ENCODE measurements at regions not wholly inside any gene's neighbourhood (a gene's known extent, or its start where the extent isn't known, plus 50 kb on each side); places are given as distances from the start of the nearest gene placed in this dataset.
A peak's percentile ranks its signal among the peaks of the same experiment; 100 is the strongest.

- no peak for DNase-seq
Measured at GRCh38 chr9:107971241-107971640, 481.7 kb upstream of the KLF4 start.

GRCh38 chr9:107970726-107971125 lies 481.2 kb upstream of the KLF4 start:
- no peak for DNase-seq

GRCh38 chr9:107969727-107970126 lies 480.2 kb upstream of the KLF4 start:
- no peak for DNase-seq

- DNase-seq: no peak
Measured at GRCh38 chr9:107969141-107969540, 479.6 kb upstream of the KLF4 start.

- DNase-seq: no peak
Measured at GRCh38 chr9:107963246-107963645, 473.7 kb upstream of the KLF4 start.

GRCh38 chr9:107960916-107961315 lies 471.3 kb upstream of the KLF4 start:
- DNase-seq: no peak

GRCh38 chr9:107954312-107954711 lies 464.7 kb upstream of the KLF4 start:
- DNase-seq: no peak

GRCh38 chr9:107953556-107954125 lies 464.1 kb upstream of the KLF4 start:
- no peak for DNase-seq

GRCh38 chr9:107952773-107953172 lies 463.2 kb upstream of the KLF4 start:
- DNase-seq: no peak

- no peak for DNase-seq
Measured at GRCh38 chr9:107951511-107951910, 461.9 kb upstream of the KLF4 start.

- no peak for DNase-seq
Measured at GRCh38 chr9:107949061-107949460, 459.5 kb upstream of the KLF4 start.

GRCh38 chr9:107948601-107949000 lies 459.0 kb upstream of the KLF4 start:
- DNase-seq: no peak

- DNase-seq: no peak
Measured at GRCh38 chr9:107948086-107948485, 458.5 kb upstream of the KLF4 start.

GRCh38 chr9:107946364-107947141 lies 457.0 kb upstream of the KLF4 start:
- no peak for DNase-seq

- no peak for DNase-seq
Measured at GRCh38 chr9:107945961-107946360, 456.4 kb upstream of the KLF4 start.

GRCh38 chr9:107945493-107945892 lies 455.9 kb upstream of the KLF4 start:
- no peak for DNase-seq

GRCh38 chr9:107944387-107944786 lies 454.8 kb upstream of the KLF4 start:
- no peak for DNase-seq

GRCh38 chr9:107943901-107944300 lies 454.3 kb upstream of the KLF4 start:
- DNase-seq: no peak

GRCh38 chr9:107942856-107943255 lies 453.3 kb upstream of the KLF4 start:
- DNase-seq: peak in 1 of 5 experiments; percentile 7

- no peak for DNase-seq
Measured at GRCh38 chr9:107942291-107942690, 452.7 kb upstream of the KLF4 start.

- DNase-seq: no peak
Measured at GRCh38 chr9:107940616-107941595, 451.3 kb upstream of the KLF4 start.

- no peak for DNase-seq
Measured at GRCh38 chr9:107938801-107939386, 449.3 kb upstream of the KLF4 start.

- DNase-seq: no peak
Measured at GRCh38 chr9:107935931-107936330, 446.4 kb upstream of the KLF4 start.
